A673 (cell line): ENCODE measurements at regions not wholly inside any gene's neighbourhood (a gene's known extent, or its start where the extent isn't known, plus 50 kb on each side); places are given as distances from the start of the nearest gene placed in this dataset.

Experiments
- EZH2 ChIP-seq: fragments of 200-600 bp; sonication (generic); IDR thresholded peaks from 2 replicates; pipeline ENCODE4 v1.6.1; 2017; ENCODE audit warnings: borderline replicate concordance, low read depth, mild to moderate bottlenecking, mixed read lengths, antibody characterized with exemption, low read length; ENCODE audit not compliant: poor library complexity, severe bottlenecking
- TF ChIP-seq, protein P1 (sequence below): fragments of 300-800, 200-600 bp; sonication (generic); conservative IDR thresholded peaks from 2 replicates; pipeline ENCODE4 v1.5.1; 2017; ENCODE audit warnings: low read depth, mild to moderate bottlenecking, antibody characterized with exemption, low read length, moderate library complexity, mixed read lengths

DNA sequence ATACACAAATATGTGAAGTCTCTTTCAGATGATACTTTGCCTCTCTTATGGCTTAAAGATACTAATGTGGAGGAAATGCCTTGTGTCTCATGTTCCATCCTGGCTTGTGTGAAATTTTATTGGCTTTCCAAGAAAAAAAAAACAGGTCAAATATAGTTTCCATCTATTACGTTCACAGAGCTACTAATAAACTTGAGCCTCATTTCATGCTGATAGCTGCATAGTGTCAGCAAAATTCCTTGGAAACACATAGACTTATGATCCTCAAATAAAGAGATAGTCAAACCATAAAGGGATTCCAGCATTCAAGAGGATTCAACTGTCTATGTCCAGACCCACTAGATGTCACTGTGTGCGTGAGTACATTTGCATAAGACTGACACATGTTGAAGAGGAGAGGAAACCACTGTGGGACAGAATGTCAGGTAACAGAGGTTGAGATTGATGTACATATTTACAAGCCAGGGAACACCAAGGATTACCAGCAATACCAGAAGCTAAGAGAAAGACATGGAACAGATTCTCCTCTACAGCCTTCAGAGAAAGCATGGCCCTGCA, 266.6 kb downstream of the COL12A1 start:
- TF ChIP-seq, protein P1, sequence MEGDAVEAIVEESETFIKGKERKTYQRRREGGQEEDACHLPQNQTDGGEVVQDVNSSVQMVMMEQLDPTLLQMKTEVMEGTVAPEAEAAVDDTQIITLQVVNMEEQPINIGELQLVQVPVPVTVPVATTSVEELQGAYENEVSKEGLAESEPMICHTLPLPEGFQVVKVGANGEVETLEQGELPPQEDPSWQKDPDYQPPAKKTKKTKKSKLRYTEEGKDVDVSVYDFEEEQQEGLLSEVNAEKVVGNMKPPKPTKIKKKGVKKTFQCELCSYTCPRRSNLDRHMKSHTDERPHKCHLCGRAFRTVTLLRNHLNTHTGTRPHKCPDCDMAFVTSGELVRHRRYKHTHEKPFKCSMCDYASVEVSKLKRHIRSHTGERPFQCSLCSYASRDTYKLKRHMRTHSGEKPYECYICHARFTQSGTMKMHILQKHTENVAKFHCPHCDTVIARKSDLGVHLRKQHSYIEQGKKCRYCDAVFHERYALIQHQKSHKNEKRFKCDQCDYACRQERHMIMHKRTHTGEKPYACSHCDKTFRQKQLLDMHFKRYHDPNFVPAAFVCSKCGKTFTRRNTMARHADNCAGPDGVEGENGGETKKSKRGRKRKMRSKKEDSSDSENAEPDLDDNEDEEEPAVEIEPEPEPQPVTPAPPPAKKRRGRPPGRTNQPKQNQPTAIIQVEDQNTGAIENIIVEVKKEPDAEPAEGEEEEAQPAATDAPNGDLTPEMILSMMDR = peak; percentile 40; the same call in 1 of the 2 replicates
- no peak for TF ChIP-seq EZH2
